Panc1 (cell line): ENCODE measurements at regions not wholly inside any gene's neighbourhood (a gene's known extent, or its start where the extent isn't known, plus 50 kb on each side); places are given as distances from the start of the nearest gene placed in this dataset.

Source experiments
- ATAC-seq: fragments of 200-7000 bp; cut with Tn5 transposase; 2 replicates; pipeline ENCODE4 v1.9.1; 2020; ENCODE audit warnings: mild to moderate bottlenecking, moderate library complexity
- BruUV-seq: library from RNA; stranded (reverse); fragments of 400-500 nt; replicated peaks from 2 replicates; lab custom pipeline; 2021; lab: Mats Ljungman, UMichigan
- CTCF ChIA-PET: fragments of 300-600 bp; sonication (Branson Sonifier 250); formaldehyde crosslinking; loops from one replicate; lab custom pipeline; 2022; ENCODE audit warnings: antibody characterized with exemption; lab: Charles Lee
- POLR2A ChIA-PET: fragments of 300-600 bp; sonication (Branson Sonifier 250); formaldehyde crosslinking; loops from one replicate; lab custom pipeline; 2022; ENCODE audit warnings: antibody characterized with exemption; lab: Charles Lee
- DNase-seq: peaks from one replicate; pipeline ENCODE4 v3.0.0-alpha.2; 2010; ENCODE audit warnings: low read depth, low spot score
- H3K27ac ChIP-seq: 2 replicates; pipeline ENCODE4 v1.5.1; 2011; ENCODE audit warnings: mild to moderate bottlenecking, low read length, inconsistent platforms
- H3K27me3 ChIP-seq: fragments of 200-500 bp; sonication (Bioruptor generic); 2 replicates; pipeline ENCODE4 v1.6.0; 2014; ENCODE audit warnings: low read length, inconsistent platforms; ENCODE audit not compliant: control insufficient read depth, insufficient read depth
- H3K36me3 ChIP-seq: fragments of 200-500 bp; sonication (Bioruptor generic); 2 replicates; pipeline ENCODE4 v1.5.1; 2014; ENCODE audit warnings: inconsistent platforms, mild to moderate bottlenecking, low read length, moderate library complexity; ENCODE audit not compliant: control insufficient read depth, insufficient read depth
- H3K4me1 ChIP-seq: 2 replicates; pipeline ENCODE4 v1.5.1; 2011; ENCODE audit warnings: inconsistent platforms, mild to moderate bottlenecking, low read length, moderate library complexity; ENCODE audit not compliant: control insufficient read depth, insufficient read depth
- H3K4me3 ChIP-seq, 2 experiments: 2 replicates each; pipeline ENCODE4 v1.5.1; 2011 to 2012; ENCODE audit warnings: low read depth in 2 of 2, low read length in 2 of 2, mild to moderate bottlenecking in 2 of 2, inconsistent platforms in 1 of 2, moderate library complexity in 1 of 2
- H3K9me3 ChIP-seq: fragments of 200-500 bp; sonication (Bioruptor generic); 2 replicates; pipeline ENCODE4 v1.5.1; 2014; ENCODE audit warnings: low read depth, mild to moderate bottlenecking, inconsistent platforms, low read length, moderate library complexity; ENCODE audit not compliant: control insufficient read depth, insufficient read depth
- CTCF ChIP-seq: fragments of 450-650 bp; IDR thresholded peaks from 2 replicates; pipeline ENCODE4 v1.5.1; 2017; ENCODE audit warnings: mild to moderate bottlenecking
- POLR2AphosphoS5 ChIP-seq: IDR thresholded peaks from 2 replicates; pipeline ENCODE4 v1.6.1; 2012; ENCODE audit warnings: mild to moderate bottlenecking, low read depth, low read length, moderate library complexity
- REST ChIP-seq, 2 experiments: IDR thresholded peaks; 2 replicates each; pipeline ENCODE4 v1.6.1; 2011 to 2012; ENCODE audit warnings: low read depth in 2 of 2, control low read depth in 1 of 2, low read length in 1 of 2, mild to moderate bottlenecking in 1 of 2, moderate library complexity in 1 of 2; ENCODE audit not compliant: insufficient read depth in 1 of 2
- SIN3A ChIP-seq: IDR thresholded peaks from 2 replicates; pipeline ENCODE4 v1.6.1; 2012; ENCODE audit warnings: low read depth, mild to moderate bottlenecking, low read length, moderate library complexity, borderline replicate concordance; ENCODE audit not compliant: insufficient read depth
- TCF7L2 ChIP-seq: IDR thresholded peaks from 2 replicates; pipeline ENCODE4 v1.6.1; 2011; ENCODE audit warnings: mild to moderate bottlenecking, low read depth, low read length, inconsistent platforms
- in situ Hi-C: cut with HindIII; loops from 2 replicates; pipeline ENCODE4 v1.10.0; 2016; ENCODE audit warnings: low sequenced_read_pairs, low pct_unique_long_range_greater_than_20kb
- intact Hi-C: fragments of 100-400 bp; cut with micrococcal nuclease; formaldehyde crosslinking; loops from one replicate; pipeline ENCODE4 v1.10.0; 2022; ENCODE audit not compliant: unreplicated experiment

GRCh38 chr5:161094411-161094810, 242.4 kb upstream of the ATP10B start:
- TF ChIP-seq POLR2AphosphoS5 (no peak), SIN3A (no peak), CTCF (no peak), REST (IDR thresholded peaks at IDR 0.05; ENCODE audit: insufficient read depth in 1 of 2, low read depth in 2 of 2, low read length in 1 of 2) (no peak), TCF7L2 (no peak)
- Histone ChIP-seq H3K27ac (no peak overlapping the region), H3K36me3 (no peaks in the 10 kb centered on the region), H3K4me1 (no peaks in the 10 kb centered on the region), H3K27me3 (no peaks in the 10 kb centered on the region), H3K4me3 (no peak overlapping the region), H3K9me3 (no peaks in the 10 kb centered on the region)
- ChIA-PET POLR2A (no interaction called here), CTCF (no interaction called here)
- DNase-seq (no peak), ATAC-seq (no peak)
- no TSS peak for BruUV-seq
- in situ Hi-C loops (no loop called here), intact Hi-C loops (no loop called here)

- H3K9me3 ChIP-seq = no peaks in the 10 kb centered on the region
- CTCF ChIA-PET = no interaction called here
- H3K27me3 ChIP-seq = no peaks in the 10 kb centered on the region
- in situ Hi-C loops (no loop called here), intact Hi-C loops (no loop called here)
- H3K4me3 ChIP-seq = no peak overlapping the region
- POLR2A ChIA-PET = no interaction called here
- no peak for DNase-seq
- no peaks in the 10 kb centered on the region for H3K4me1 ChIP-seq
- BruUV-seq = no TSS peak
- H3K27ac ChIP-seq = no peak overlapping the region
- ATAC-seq = no peak
- no peak for TF ChIP-seq POLR2AphosphoS5
- H3K36me3 ChIP-seq = no peaks in the 10 kb centered on the region
Measured at GRCh38 chr5:161093100-161093499, 241.1 kb upstream of the ATP10B start.

- no peak overlapping the region for H3K27ac ChIP-seq
- ATAC-seq (no peak), DNase-seq (no peak)
- no peaks in the 10 kb centered on the region for H3K27me3 ChIP-seq
- no peaks in the 10 kb centered on the region for H3K9me3 ChIP-seq
- H3K36me3 ChIP-seq = no peaks in the 10 kb centered on the region
- in situ Hi-C loops (no loop called here), intact Hi-C loops (no loop called here)
- no peaks in the 10 kb centered on the region for H3K4me1 ChIP-seq
- BruUV-seq = no TSS peak
- H3K4me3 ChIP-seq = no peak overlapping the region
- POLR2A ChIA-PET = no interaction called here
- CTCF ChIA-PET = no interaction called here
- no peak for TF ChIP-seq POLR2AphosphoS5
- no peak for TF ChIP-seq SIN3A
- no peak for TF ChIP-seq REST (IDR thresholded peaks at IDR 0.05; ENCODE audit: insufficient read depth in 1 of 2, low read depth in 2 of 2, low read length in 1 of 2)
- TF ChIP-seq TCF7L2 = no peak
- no peak for TF ChIP-seq CTCF
Measured at GRCh38 chr5:161089569-161089968, 237.6 kb upstream of the ATP10B start.
